ENCODE measurements at regions not wholly inside any gene's neighbourhood (a gene's known extent, or its start where the extent isn't known, plus 50 kb on each side); places are given as distances from the start of the nearest gene placed in this dataset.

- no peak for TF ChIP-seq CTCF (IDR thresholded peaks at IDR 0.05 in 4 of 5, conservative IDR thresholded peaks at IDR 0.05 in 1 of 5)
- no peak for TF ChIP-seq POLR2A (IDR thresholded peaks at IDR 0.05)
Observed at GRCh38 chr20:12721636-12722035, 287.1 kb upstream of the SPTLC3 start.
